CD4-positive, alpha-beta T cell treated with Interleukin-12 subunit alpha and Interleukin-12 subunit beta, for 1 hour (primary cell): ENCODE measurements at regions not wholly inside any gene's neighbourhood (a gene's known extent, or its start where the extent isn't known, plus 50 kb on each side); places are given as distances from the start of the nearest gene placed in this dataset.
A peak's percentile ranks its signal among the peaks of the same experiment; 100 is the strongest.

Experiments
- DNase-seq: peaks from one replicate; pipeline ENCODE4 v3.0.0-alpha.2; 2020

- DNase-seq: no peak
Measured at GRCh38 chr17:73991260-73991659, 212.2 kb upstream of the RPL38 start.

- no peak for DNase-seq
Measured at GRCh38 chr17:73994946-73995345, 208.5 kb upstream of the RPL38 start.

- no peak for DNase-seq
Measured at GRCh38 chr17:73997059-73997458, 206.4 kb upstream of the RPL38 start.

GRCh38 chr17:73998249-73998648 is 205.2 kb upstream of the RPL38 start:
- DNase-seq: no peak

GRCh38 chr17:73998653-73999645 is 204.5 kb upstream of the RPL38 start:
- peak; percentile 49 for DNase-seq

GRCh38 chr17:74001145-74001544 is 202.3 kb upstream of the RPL38 start:
- DNase-seq: no peak

- DNase-seq: no peak
Measured at GRCh38 chr17:74002241-74002640, 201.2 kb upstream of the RPL38 start.

GRCh38 chr17:74004056-74004455 is 199.4 kb upstream of the RPL38 start:
- no peak for DNase-seq

GRCh38 chr17:74005790-74006189 is 197.7 kb upstream of the RPL38 start:
- DNase-seq: no peak

- DNase-seq: no peak
Measured at GRCh38 chr17:74006371-74006770, 197.1 kb upstream of the RPL38 start.

- peak; percentile 8 for DNase-seq
Measured at GRCh38 chr17:74008196-74008595, 195.3 kb upstream of the RPL38 start.

GRCh38 chr17:74009056-74009625 is 194.3 kb upstream of the RPL38 start:
- no peak for DNase-seq

GRCh38 chr17:74010903-74011302 is 192.6 kb upstream of the RPL38 start:
- DNase-seq: no peak

- no peak for DNase-seq
Measured at GRCh38 chr17:74011966-74012365, 191.5 kb upstream of the RPL38 start.

GRCh38 chr17:74012465-74012864 is 191.0 kb upstream of the RPL38 start:
- peak; percentile 37 for DNase-seq

GRCh38 chr17:74015316-74015715 is 188.2 kb upstream of the RPL38 start:
- DNase-seq: no peak

- DNase-seq: no peak
Measured at GRCh38 chr17:74015990-74016389, 187.5 kb upstream of the RPL38 start.

- no peak for DNase-seq
Measured at GRCh38 chr17:74016461-74016860, 187.0 kb upstream of the RPL38 start.

GRCh38 chr17:74017466-74017865 is 186.0 kb upstream of the RPL38 start:
- DNase-seq: no peak

- no peak for DNase-seq
Measured at GRCh38 chr17:74018115-74018514, 185.4 kb upstream of the RPL38 start.

GRCh38 chr17:74019271-74019670 is 184.2 kb upstream of the RPL38 start:
- DNase-seq: no peak

- DNase-seq: no peak
Measured at GRCh38 chr17:74019860-74020259, 183.6 kb upstream of the RPL38 start.

GRCh38 chr17:74020522-74020921 is 183.0 kb upstream of the RPL38 start:
- DNase-seq: no peak

GRCh38 chr17:74024871-74025531 is 178.5 kb upstream of the RPL38 start:
- DNase-seq: no peak
